ENCODE measurements at regions not wholly inside any gene's neighbourhood (a gene's known extent, or its start where the extent isn't known, plus 50 kb on each side); places are given as distances from the start of the nearest gene placed in this dataset.
"Not testable (repeated sequence)": the region's sequence is repeated elsewhere in the genome, so short reads cannot be mapped to it uniquely, and the experiment has no call there.

GRCh38 chr3:153978006-153978405 lies 143.2 kb upstream of the ARHGEF26 start:
- DNase-seq (ENCODE audit: low spot score), result no peak
- no peak for TF ChIP-seq CTCF (IDR thresholded peaks at IDR 0.05; ENCODE audit: extremely low read depth, missing control alignments)

GRCh38 chr3:153979418-153980251 lies 141.6 kb upstream of the ARHGEF26 start:
- no peak for TF ChIP-seq CTCF (IDR thresholded peaks at IDR 0.05; ENCODE audit: extremely low read depth, missing control alignments)
- no peak for DNase-seq (ENCODE audit: low spot score)

- TF ChIP-seq CTCF (IDR thresholded peaks at IDR 0.05; ENCODE audit: extremely low read depth, missing control alignments), result no peak
- DNase-seq (ENCODE audit: low spot score), result no peak
These were observed 141.0 kb upstream of the ARHGEF26 start for GRCh38 chr3:153980252-153980590.

GRCh38 chr3:153997364-153997763 lies 123.8 kb upstream of the ARHGEF26 start:
- not testable (repeated sequence) for DNase-seq (ENCODE audit: low spot score)

GRCh38 chr3:154003649-154004048 lies 117.5 kb upstream of the ARHGEF26 start:
- TF ChIP-seq CTCF (IDR thresholded peaks at IDR 0.05; ENCODE audit: extremely low read depth, missing control alignments), result no peak
- no peak for DNase-seq (ENCODE audit: low spot score)

GRCh38 chr3:154011036-154011435 lies 110.2 kb upstream of the ARHGEF26 start:
- no peak for DNase-seq (ENCODE audit: low spot score)
- no peak for TF ChIP-seq CTCF (IDR thresholded peaks at IDR 0.05; ENCODE audit: extremely low read depth, missing control alignments)

GRCh38 chr3:154013736-154014135 lies 107.5 kb upstream of the ARHGEF26 start:
- DNase-seq (ENCODE audit: low spot score), result no peak
- TF ChIP-seq CTCF (IDR thresholded peaks at IDR 0.05; ENCODE audit: extremely low read depth, missing control alignments), result no peak

GRCh38 chr3:154015307-154015706 lies 105.9 kb upstream of the ARHGEF26 start:
- no peak for DNase-seq (ENCODE audit: low spot score)
- TF ChIP-seq CTCF (IDR thresholded peaks at IDR 0.05; ENCODE audit: extremely low read depth, missing control alignments), result no peak
